GM21447 (cell line): ENCODE measurements at regions not wholly inside any gene's neighbourhood (a gene's known extent, or its start where the extent isn't known, plus 50 kb on each side); places are given as distances from the start of the nearest gene placed in this dataset.
"Not testable (repeated sequence)": the region's sequence is repeated elsewhere in the genome, so short reads cannot be mapped to it uniquely, and the experiment has no call there.

ENCODE experiments used
- ATAC-seq: cut with Tn5 transposase; IDR thresholded peaks from one replicate; pipeline ENCODE4 v1.9.1; 2021; ENCODE audit not compliant: unreplicated experiment

- ATAC-seq, result no peak
Observed at GRCh38 chr2:180614776-180615175, 365.6 kb upstream of the UBE2E3 start.

DNA sequence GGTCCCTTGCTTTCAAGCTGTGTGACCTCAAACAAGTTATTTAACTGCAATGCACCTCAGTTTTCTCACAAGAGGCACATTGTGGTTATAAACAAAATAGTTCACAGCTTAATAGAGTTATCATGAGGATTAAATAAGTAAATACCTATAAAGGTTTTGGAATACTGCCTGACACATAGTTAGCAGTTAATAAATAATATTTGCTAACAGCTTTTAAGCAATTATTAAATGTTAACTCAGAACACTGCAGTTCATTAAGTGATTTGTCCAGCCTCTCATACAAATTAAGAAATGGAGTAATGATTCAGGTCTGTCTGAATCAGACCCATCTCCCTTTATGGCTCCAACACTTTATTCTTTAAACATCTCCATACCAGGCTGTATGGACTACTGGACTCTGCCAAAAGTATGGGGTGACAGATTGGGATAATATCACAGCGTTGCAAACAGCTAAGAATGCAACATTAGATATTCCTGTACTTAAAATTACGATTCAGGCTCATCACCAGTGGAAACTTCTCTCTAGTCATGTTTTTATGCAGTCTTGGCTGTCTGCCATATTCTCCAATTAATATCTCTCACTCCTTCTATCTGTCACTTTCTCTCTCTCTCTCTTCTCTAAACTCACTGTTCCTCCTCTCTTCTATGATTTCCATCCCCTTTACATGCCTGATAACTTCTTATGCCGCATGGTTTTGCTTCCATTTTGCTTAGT is 370.6 kb upstream of the UBE2E3 start:
- no peak for ATAC-seq

DNA sequence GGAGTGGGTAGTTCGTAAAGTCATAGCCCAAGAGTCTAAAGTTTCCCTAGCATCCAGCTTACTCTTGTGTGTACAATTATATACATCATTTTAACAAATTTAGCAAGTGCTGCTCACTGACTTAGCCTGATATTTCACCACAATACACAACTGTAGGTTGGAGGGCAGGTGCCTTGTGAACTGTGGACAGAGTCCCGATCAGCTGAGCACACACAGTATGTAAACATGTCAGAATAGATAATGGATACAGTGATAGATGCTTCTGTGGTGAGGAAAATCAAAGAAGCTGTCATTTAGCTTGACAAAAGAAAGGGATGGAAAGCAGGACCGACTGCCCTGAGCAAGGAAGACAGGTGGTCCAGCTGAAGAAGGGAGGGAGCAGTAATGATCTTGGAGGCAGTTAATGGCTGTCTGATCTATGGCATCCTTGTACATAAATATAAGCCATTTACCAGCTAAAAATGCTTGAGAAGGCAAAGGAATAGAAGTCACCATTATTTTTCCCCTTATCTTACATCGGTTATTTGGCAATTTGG is 372.8 kb upstream of the UBE2E3 start:
- ATAC-seq, result no peak

GRCh38 chr2:180604077-180604476 is 376.3 kb upstream of the UBE2E3 start:
- ATAC-seq, result no peak

DNA sequence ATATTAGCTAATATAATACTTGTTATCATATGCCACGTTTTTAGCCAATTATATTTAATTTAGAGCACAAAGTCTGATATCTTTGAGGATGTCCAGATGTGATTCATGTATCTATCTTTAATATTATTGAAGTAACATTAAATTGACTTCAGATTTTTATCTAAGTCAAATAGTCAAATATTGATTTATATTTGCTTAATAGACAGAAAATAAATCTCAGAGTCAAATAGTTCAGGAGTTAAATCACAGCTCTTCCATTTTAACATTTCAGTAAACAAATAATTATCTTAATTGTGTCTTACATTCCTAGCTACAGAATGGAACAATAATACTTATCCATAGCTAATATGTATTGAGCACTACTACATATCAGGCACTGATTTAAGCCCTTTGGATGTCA is 379.4 kb upstream of the UBE2E3 start:
- no peak for ATAC-seq

DNA sequence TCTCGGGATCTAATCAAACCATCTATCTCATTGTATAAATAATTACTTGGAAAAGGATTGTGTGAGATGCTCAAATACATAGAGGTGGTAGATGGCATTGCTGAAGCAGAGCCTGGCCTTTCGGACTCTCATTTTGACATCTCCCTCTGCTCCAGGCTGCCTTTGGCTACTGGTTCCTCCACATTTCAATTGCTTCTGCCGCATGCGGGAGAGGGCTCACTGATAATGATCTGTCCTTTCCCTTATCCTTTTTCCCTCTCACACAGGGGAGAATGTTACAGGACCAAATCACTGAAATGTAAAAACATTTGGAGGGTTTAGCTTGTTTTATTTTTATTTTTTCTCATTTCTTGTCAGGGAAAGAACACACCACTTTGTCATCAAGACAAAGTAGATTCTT is 380.6 kb upstream of the UBE2E3 start:
- no peak for ATAC-seq

DNA sequence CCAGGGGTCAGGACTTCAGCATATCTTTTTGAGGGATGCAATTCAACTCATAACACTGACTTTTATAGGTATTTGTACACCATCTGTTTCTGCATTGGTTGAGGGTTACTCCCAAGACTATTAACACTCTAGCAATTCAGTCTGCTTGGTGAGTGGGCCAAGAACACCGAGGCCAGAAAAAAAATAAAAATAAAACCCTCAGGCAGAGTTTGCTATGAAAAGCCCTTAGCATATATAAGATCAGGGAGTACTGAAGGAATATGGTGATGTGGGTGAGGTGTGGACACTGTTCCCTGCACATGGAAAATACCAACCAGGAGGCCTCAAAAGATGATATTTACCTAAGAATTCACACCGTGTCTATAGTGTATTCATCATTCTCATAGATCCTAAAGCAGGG is 383.2 kb upstream of the UBE2E3 start:
- ATAC-seq, result no peak

DNA sequence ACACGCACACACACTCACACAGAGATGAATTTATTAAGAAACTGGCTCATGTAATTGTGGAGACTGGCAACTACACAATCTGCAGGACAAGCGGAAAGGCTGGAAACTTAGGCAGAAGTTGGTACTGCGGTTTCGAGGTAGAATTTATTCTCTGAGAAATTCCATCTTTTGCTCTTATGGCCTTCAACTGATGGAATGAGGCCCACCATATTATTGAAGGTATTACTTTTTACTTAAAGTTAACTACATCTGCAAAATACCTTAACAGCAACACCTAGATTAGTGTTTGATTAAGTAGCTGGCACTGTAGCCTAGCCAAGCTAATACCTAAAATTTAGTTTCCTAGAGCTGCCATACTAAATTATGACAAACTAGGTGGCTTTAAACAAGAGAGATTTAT is 384.0 kb upstream of the UBE2E3 start:
- no peak for ATAC-seq

GRCh38 chr2:180591947-180592346 is 388.5 kb upstream of the UBE2E3 start:
- ATAC-seq, result no peak

DNA sequence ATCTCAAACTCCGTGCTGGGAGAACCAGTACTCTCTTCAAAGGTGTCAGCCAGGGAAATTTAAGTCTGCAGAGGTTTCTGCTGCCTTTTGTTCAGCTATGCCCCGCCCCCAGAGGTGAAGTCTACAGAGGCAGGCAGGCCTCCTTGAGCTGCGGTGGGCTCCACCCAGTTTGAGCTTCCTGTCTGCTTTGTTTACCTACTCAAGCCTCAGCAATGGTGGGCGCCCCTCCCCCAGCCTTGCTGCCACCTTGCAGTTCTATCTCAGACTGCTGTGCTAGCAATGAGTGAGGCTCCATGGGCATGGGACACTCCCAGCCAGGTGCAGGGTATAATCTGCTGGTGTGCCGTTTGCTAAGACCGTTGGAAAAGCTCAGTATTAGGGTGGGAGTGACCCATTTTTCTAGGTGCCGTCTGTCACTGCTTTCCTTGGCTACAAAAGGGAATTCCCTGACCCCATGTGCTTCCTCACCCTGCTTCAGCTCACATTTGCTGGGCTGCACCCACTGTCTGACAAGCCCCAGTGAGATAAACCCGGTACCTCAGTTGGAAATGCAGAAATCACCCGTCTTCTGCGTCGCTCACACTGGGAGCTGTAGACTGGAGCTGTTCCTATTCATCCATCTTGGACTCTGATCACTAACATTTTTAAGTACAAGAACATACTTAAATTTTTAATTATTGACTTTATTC is 389.2 kb upstream of the UBE2E3 start:
- not testable (repeated sequence) for ATAC-seq

DNA sequence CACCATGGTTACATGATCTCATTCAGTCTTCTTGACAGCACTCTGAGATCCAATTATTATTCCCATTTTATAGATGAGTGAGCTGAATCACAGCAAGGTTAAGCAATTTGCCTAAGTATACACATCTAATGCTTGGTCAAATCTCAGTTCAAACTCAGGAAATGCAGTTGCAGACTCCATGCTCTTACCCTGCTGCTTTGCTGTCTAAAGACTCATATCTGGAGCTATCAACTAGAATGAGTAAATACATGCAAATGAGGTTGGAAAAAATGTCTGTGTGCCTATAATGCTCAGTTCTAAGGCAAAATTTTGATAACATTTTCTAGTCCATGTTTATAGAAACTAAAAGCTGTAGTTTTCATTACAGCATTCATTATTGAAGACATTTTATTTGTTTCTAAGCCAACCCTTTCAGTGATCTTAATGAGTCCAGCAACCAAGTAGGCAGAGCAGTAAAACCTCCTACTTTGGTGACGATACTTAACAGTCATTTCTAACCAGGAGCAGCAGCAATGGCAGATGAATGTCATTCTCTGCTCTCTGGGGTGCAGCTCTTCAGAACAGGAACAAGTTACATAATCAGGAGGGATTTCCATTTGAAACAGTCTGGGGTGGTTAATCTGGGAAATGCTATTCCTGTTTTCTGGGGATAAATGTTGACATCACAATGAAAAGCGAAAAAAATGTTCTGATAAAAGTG is 396.8 kb upstream of the UBE2E3 start:
- ATAC-seq, result no peak

GRCh38 chr2:180579388-180579787 is 401.0 kb upstream of the UBE2E3 start:
- no peak for ATAC-seq

- no peak for ATAC-seq
Observed at GRCh38 chr2:180578441-180578840, 402.0 kb upstream of the UBE2E3 start.

- no peak for ATAC-seq
Observed at GRCh38 chr2:180577567-180577966, 402.8 kb upstream of the UBE2E3 start.

GRCh38 chr2:180573951-180574350 is 406.5 kb upstream of the UBE2E3 start:
- no peak for ATAC-seq

GRCh38 chr2:180572346-180572745 is 408.1 kb upstream of the UBE2E3 start:
- no peak for ATAC-seq

GRCh38 chr2:180571559-180571958 is 408.8 kb upstream of the UBE2E3 start:
- ATAC-seq, result no peak

- ATAC-seq, result no peak
Observed at GRCh38 chr2:180570864-180571263, 409.5 kb upstream of the UBE2E3 start.

DNA sequence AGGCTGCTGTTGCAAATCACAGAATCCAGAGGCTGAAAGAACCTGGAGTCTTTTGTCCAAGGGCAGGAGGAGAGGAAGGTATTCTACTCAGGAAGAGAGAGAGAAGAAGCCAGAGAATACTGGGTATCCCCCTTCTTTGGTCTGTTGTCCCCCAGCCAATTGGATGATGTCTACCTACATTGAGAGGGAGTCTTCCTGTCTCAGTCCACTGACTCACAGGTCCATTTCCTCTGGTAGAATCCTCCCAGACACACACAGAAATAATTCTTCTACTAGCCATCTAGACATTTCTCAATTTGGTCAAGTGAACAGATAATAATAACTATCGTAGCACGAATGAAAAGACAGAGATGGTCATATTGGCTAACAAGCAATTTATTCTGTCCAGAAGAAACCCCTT is 416.4 kb upstream of the UBE2E3 start:
- no peak for ATAC-seq

- no peak for ATAC-seq
Observed at GRCh38 chr2:180562378-180562777, 418.0 kb upstream of the UBE2E3 start.

- ATAC-seq, result no peak
Observed at GRCh38 chr2:180559771-180560170, 420.6 kb upstream of the UBE2E3 start.

GRCh38 chr2:180559038-180559437 is 421.4 kb upstream of the UBE2E3 start:
- ATAC-seq, result no peak
